SK-N-SH (cell line): ENCODE measurements at regions not wholly inside any gene's neighbourhood (a gene's known extent, or its start where the extent isn't known, plus 50 kb on each side); places are given as distances from the start of the nearest gene placed in this dataset.

Experiments
- CHD2 ChIP-seq: fragments of 150-350 bp; IDR thresholded peaks from 2 replicates; pipeline ENCODE4 v1.6.1; 2018; ENCODE audit warnings: low read length; ENCODE audit not compliant: partially characterized antibody
- GATA2 ChIP-seq: sonication (generic); formaldehyde crosslinking; IDR thresholded peaks from 2 replicates; pipeline ENCODE4 v1.5.0; 2020; ENCODE audit warnings: mild to moderate bottlenecking, missing genetic modification reagents
- JUND ChIP-seq: IDR thresholded peaks from 2 replicates; pipeline ENCODE4 v1.4.0; 2012
- MXI1 ChIP-seq: IDR thresholded peaks from 2 replicates; pipeline ENCODE4 v1.6.1; 2012; ENCODE audit warnings: mild to moderate bottlenecking, low read depth, low read length, improper control_type of control experiment
- POLR2AphosphoS5 ChIP-seq: IDR thresholded peaks from 2 replicates; pipeline ENCODE4 v1.6.1; 2012; ENCODE audit warnings: low read depth, low read length
- RAD21 ChIP-seq: IDR thresholded peaks from 2 replicates; pipeline ENCODE4 v1.6.1; 2012; ENCODE audit warnings: mild to moderate bottlenecking, low read length
- TF ChIP-seq, protein P1 (sequence below): fragments of 200-600 bp; sonication (generic); IDR thresholded peaks from 2 replicates; pipeline ENCODE4 v1.6.1; 2017; ENCODE audit warnings: antibody characterized with exemption, mild to moderate bottlenecking, moderate library complexity
- TF ChIP-seq, protein P2 (sequence below): IDR thresholded peaks from 2 replicates; pipeline ENCODE4 v1.6.1; 2012; ENCODE audit warnings: mild to moderate bottlenecking, low read depth, low read length, moderate library complexity
- TF ChIP-seq, protein P3 (sequence below): fragments of 150-350 bp; IDR thresholded peaks from 2 replicates; pipeline ENCODE4 v1.6.1; 2017; ENCODE audit warnings: antibody characterized with exemption, low read length, low read depth, borderline replicate concordance

- TF ChIP-seq, protein P1, sequence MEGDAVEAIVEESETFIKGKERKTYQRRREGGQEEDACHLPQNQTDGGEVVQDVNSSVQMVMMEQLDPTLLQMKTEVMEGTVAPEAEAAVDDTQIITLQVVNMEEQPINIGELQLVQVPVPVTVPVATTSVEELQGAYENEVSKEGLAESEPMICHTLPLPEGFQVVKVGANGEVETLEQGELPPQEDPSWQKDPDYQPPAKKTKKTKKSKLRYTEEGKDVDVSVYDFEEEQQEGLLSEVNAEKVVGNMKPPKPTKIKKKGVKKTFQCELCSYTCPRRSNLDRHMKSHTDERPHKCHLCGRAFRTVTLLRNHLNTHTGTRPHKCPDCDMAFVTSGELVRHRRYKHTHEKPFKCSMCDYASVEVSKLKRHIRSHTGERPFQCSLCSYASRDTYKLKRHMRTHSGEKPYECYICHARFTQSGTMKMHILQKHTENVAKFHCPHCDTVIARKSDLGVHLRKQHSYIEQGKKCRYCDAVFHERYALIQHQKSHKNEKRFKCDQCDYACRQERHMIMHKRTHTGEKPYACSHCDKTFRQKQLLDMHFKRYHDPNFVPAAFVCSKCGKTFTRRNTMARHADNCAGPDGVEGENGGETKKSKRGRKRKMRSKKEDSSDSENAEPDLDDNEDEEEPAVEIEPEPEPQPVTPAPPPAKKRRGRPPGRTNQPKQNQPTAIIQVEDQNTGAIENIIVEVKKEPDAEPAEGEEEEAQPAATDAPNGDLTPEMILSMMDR, result no peak
- TF ChIP-seq RAD21, result no peak
- TF ChIP-seq POLR2AphosphoS5, result no peak
- no peak for TF ChIP-seq CHD2
- no peak for TF ChIP-seq GATA2 (CRISPR knock-in tag)
- no peak for TF ChIP-seq JUND
- TF ChIP-seq, protein P2, sequence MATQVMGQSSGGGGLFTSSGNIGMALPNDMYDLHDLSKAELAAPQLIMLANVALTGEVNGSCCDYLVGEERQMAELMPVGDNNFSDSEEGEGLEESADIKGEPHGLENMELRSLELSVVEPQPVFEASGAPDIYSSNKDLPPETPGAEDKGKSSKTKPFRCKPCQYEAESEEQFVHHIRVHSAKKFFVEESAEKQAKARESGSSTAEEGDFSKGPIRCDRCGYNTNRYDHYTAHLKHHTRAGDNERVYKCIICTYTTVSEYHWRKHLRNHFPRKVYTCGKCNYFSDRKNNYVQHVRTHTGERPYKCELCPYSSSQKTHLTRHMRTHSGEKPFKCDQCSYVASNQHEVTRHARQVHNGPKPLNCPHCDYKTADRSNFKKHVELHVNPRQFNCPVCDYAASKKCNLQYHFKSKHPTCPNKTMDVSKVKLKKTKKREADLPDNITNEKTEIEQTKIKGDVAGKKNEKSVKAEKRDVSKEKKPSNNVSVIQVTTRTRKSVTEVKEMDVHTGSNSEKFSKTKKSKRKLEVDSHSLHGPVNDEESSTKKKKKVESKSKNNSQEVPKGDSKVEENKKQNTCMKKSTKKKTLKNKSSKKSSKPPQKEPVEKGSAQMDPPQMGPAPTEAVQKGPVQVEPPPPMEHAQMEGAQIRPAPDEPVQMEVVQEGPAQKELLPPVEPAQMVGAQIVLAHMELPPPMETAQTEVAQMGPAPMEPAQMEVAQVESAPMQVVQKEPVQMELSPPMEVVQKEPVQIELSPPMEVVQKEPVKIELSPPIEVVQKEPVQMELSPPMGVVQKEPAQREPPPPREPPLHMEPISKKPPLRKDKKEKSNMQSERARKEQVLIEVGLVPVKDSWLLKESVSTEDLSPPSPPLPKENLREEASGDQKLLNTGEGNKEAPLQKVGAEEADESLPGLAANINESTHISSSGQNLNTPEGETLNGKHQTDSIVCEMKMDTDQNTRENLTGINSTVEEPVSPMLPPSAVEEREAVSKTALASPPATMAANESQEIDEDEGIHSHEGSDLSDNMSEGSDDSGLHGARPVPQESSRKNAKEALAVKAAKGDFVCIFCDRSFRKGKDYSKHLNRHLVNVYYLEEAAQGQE, result no peak
- TF ChIP-seq MXI1, result no peak
- TF ChIP-seq, protein P3, sequence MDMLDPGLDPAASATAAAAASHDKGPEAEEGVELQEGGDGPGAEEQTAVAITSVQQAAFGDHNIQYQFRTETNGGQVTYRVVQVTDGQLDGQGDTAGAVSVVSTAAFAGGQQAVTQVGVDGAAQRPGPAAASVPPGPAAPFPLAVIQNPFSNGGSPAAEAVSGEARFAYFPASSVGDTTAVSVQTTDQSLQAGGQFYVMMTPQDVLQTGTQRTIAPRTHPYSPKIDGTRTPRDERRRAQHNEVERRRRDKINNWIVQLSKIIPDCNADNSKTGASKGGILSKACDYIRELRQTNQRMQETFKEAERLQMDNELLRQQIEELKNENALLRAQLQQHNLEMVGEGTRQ, result no peak
Measured at GRCh38 chr7:80313716-80314115, 179.1 kb downstream of the GNAI1 start.
